GM23338 (cell line): ENCODE measurements at regions not wholly inside any gene's neighbourhood (a gene's known extent, or its start where the extent isn't known, plus 50 kb on each side); places are given as distances from the start of the nearest gene placed in this dataset.

Source experiments
- EZH2 ChIP-seq: fragments of 200-600 bp; sonication (generic); IDR thresholded peaks from one replicate; pipeline ENCODE4 v1.8.0; 2017; ENCODE audit warnings: antibody characterized with exemption, mild to moderate bottlenecking, low read depth; ENCODE audit not compliant: unreplicated experiment
- EZH2phosphoT487 ChIP-seq: fragments of 200-600 bp; sonication (generic); IDR thresholded peaks from one replicate; pipeline ENCODE4 v1.8.1; 2018; ENCODE audit warnings: antibody characterized with exemption; ENCODE audit not compliant: unreplicated experiment
- JUNB ChIP-seq: IDR thresholded peaks from one replicate; pipeline ENCODE4 v1.6.1; 2016; ENCODE audit warnings: antibody characterized with exemption; ENCODE audit not compliant: unreplicated experiment
- POLR2AphosphoS5 ChIP-seq: IDR thresholded peaks from 2 replicates; pipeline ENCODE4 v1.6.1; 2016; ENCODE audit warnings: antibody characterized with exemption, low read depth
- ZNF114 ChIP-seq: fragments of 250-450 bp; sonication (Bioruptor Pico); IDR thresholded peaks from 2 replicates; pipeline ENCODE4 v1.5.0; 2020; ENCODE audit warnings: mild to moderate bottlenecking, moderate library complexity
- TF ChIP-seq, protein P1 (sequence below), 2 experiments: fragments of 200-600 bp in 1 of 2; sonication (generic) in 1 of 2; conservative IDR thresholded peaks; 2 replicates each; pipeline versions ENCODE4 v1.5.1 to v1.6.1; 2016 to 2017; ENCODE audit warnings: antibody characterized with exemption in 2 of 2, low read depth in 2 of 2, mild to moderate bottlenecking in 2 of 2, moderate library complexity in 1 of 2
- TF ChIP-seq, protein P2 (sequence below): IDR thresholded peaks from one replicate; pipeline ENCODE4 v1.6.1; 2018; ENCODE audit warnings: antibody characterized with exemption; ENCODE audit not compliant: unreplicated experiment
- TF ChIP-seq, protein P3 (sequence below): IDR thresholded peaks from 2 replicates; pipeline ENCODE4 v1.6.1; 2016; ENCODE audit warnings: antibody characterized with exemption

DNA sequence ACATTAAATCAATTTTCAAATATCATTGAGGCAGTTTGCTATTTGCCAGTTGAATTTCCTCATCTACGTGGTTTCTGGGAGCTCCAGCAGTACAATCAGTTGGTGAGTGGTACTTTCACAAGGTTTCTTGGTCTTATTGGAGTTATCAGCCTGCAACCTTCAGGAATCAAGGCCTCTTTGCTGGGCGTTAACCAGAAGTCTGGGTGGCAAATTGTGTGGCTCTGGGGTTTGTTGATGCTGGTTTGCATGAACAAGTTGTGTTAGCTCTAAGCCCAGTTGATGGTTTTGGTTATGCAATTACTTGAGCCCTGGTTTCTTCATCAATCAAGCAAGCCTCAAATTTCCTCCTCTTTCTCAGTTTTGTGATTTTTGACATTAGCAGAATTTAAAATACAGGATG is 152.9 kb upstream of the ANKRD55 start:
- TF ChIP-seq JUNB = no peak
- TF ChIP-seq, protein P1, sequence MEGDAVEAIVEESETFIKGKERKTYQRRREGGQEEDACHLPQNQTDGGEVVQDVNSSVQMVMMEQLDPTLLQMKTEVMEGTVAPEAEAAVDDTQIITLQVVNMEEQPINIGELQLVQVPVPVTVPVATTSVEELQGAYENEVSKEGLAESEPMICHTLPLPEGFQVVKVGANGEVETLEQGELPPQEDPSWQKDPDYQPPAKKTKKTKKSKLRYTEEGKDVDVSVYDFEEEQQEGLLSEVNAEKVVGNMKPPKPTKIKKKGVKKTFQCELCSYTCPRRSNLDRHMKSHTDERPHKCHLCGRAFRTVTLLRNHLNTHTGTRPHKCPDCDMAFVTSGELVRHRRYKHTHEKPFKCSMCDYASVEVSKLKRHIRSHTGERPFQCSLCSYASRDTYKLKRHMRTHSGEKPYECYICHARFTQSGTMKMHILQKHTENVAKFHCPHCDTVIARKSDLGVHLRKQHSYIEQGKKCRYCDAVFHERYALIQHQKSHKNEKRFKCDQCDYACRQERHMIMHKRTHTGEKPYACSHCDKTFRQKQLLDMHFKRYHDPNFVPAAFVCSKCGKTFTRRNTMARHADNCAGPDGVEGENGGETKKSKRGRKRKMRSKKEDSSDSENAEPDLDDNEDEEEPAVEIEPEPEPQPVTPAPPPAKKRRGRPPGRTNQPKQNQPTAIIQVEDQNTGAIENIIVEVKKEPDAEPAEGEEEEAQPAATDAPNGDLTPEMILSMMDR (conservative IDR thresholded peaks at IDR 0.05; ENCODE audit: low read depth in 2 of 2) = no peak
- no peak for TF ChIP-seq POLR2AphosphoS5
- no peak for TF ChIP-seq EZH2
- no peak for TF ChIP-seq EZH2phosphoT487
- TF ChIP-seq, protein P2, sequence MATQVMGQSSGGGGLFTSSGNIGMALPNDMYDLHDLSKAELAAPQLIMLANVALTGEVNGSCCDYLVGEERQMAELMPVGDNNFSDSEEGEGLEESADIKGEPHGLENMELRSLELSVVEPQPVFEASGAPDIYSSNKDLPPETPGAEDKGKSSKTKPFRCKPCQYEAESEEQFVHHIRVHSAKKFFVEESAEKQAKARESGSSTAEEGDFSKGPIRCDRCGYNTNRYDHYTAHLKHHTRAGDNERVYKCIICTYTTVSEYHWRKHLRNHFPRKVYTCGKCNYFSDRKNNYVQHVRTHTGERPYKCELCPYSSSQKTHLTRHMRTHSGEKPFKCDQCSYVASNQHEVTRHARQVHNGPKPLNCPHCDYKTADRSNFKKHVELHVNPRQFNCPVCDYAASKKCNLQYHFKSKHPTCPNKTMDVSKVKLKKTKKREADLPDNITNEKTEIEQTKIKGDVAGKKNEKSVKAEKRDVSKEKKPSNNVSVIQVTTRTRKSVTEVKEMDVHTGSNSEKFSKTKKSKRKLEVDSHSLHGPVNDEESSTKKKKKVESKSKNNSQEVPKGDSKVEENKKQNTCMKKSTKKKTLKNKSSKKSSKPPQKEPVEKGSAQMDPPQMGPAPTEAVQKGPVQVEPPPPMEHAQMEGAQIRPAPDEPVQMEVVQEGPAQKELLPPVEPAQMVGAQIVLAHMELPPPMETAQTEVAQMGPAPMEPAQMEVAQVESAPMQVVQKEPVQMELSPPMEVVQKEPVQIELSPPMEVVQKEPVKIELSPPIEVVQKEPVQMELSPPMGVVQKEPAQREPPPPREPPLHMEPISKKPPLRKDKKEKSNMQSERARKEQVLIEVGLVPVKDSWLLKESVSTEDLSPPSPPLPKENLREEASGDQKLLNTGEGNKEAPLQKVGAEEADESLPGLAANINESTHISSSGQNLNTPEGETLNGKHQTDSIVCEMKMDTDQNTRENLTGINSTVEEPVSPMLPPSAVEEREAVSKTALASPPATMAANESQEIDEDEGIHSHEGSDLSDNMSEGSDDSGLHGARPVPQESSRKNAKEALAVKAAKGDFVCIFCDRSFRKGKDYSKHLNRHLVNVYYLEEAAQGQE = no peak
- no peak for TF ChIP-seq ZNF114 (CRISPR knock-in tag)
- TF ChIP-seq, protein P3, sequence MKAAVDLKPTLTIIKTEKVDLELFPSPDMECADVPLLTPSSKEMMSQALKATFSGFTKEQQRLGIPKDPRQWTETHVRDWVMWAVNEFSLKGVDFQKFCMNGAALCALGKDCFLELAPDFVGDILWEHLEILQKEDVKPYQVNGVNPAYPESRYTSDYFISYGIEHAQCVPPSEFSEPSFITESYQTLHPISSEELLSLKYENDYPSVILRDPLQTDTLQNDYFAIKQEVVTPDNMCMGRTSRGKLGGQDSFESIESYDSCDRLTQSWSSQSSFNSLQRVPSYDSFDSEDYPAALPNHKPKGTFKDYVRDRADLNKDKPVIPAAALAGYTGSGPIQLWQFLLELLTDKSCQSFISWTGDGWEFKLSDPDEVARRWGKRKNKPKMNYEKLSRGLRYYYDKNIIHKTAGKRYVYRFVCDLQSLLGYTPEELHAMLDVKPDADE = no peak
